H1 (cell line): ENCODE measurements at regions not wholly inside any gene's neighbourhood (a gene's known extent, or its start where the extent isn't known, plus 50 kb on each side); places are given as distances from the start of the nearest gene placed in this dataset.

Experiments used
- CTCF ChIA-PET: fragments of 300-600 bp; sonication (Branson Sonifier 250); formaldehyde crosslinking; loops from one replicate; lab custom pipeline; 2021; ENCODE audit not compliant: partially characterized antibody; lab: Charles Lee
- POLR2A ChIA-PET: fragments of 300-600 bp; sonication (Branson Sonifier 250); formaldehyde crosslinking; loops from one replicate; lab custom pipeline; 2021; ENCODE audit warnings: inconsistent platforms; ENCODE audit not compliant: partially characterized antibody; lab: Charles Lee
- DNase-seq, 2 experiments: peaks; one replicate each; pipeline versions ENCODE4 v3.0.0 to v3.0.0-alpha.2; 2010 to 2022; ENCODE audit warnings: low spot score in 2 of 2, low read depth in 1 of 2, mixed read lengths in 1 of 2
- FAIRE-seq: peaks from 2 replicates; lab custom pipeline; 2011; peaks lifted over from hg19 to GRCh38; lab: Jason Lieb, UNC
- H2AFZ ChIP-seq: 2 replicates; pipeline ENCODE4 v1.8.1; 2012; ENCODE audit warnings: low read length, inconsistent platforms
- H2AK5ac ChIP-seq: 2 replicates; pipeline ENCODE4 v1.6.1; 2013; ENCODE audit warnings: low read depth, low read length
- H2BK120ac ChIP-seq: replicated peaks from 2 replicates; pipeline ENCODE3; 2013; ENCODE audit warnings: low read depth, low read length, inconsistent platforms
- H2BK12ac ChIP-seq: 2 replicates; pipeline ENCODE4 v1.6.1; 2013; ENCODE audit warnings: low read depth, low read length
- H2BK15ac ChIP-seq: 2 replicates; pipeline ENCODE4 v1.6.1; 2013; ENCODE audit warnings: low read length
- H2BK20ac ChIP-seq: 2 replicates; pipeline ENCODE4 v1.6.1; 2013; ENCODE audit warnings: low read length
- H2BK5ac ChIP-seq: 2 replicates; pipeline ENCODE4 v1.6.1; 2013; ENCODE audit warnings: low read depth, low read length
- H3K14ac ChIP-seq: 2 replicates; pipeline ENCODE4 v1.6.1; 2013; ENCODE audit warnings: inconsistent platforms; ENCODE audit not compliant: insufficient read length
- H3K18ac ChIP-seq: 2 replicates; pipeline ENCODE4 v1.6.1; 2013; ENCODE audit warnings: low read length; ENCODE audit errors: extremely low read depth
- H3K23ac ChIP-seq: 2 replicates; pipeline ENCODE4 v1.6.1; 2013; ENCODE audit warnings: inconsistent platforms; ENCODE audit not compliant: insufficient read length
- H3K23me2 ChIP-seq: 2 replicates; pipeline ENCODE4 v1.6.1; 2013; ENCODE audit warnings: low read depth, low read length
- H3K27ac ChIP-seq: 2 replicates; pipeline ENCODE4 v1.6.1; 2011; ENCODE audit warnings: low read depth, low read length, inconsistent platforms
- H3K27me3 ChIP-seq, 4 experiments: replicated peaks in 1 of 4; 1 replicate in 1 of 4; 2 replicates in 3 of 4; pipeline versions ENCODE4 v1.6.1 to v1.8.1; 2011 to 2013; ENCODE audit warnings: low read length in 3 of 4, mild to moderate bottlenecking in 3 of 4, inconsistent platforms in 2 of 4, mixed read lengths in 2 of 4, moderate library complexity in 1 of 4; ENCODE audit not compliant: control insufficient read depth in 3 of 4, insufficient read depth in 3 of 4; ENCODE audit errors: extremely low read depth in 1 of 4
- H3K36me3 ChIP-seq, 4 experiments: 2 replicates each; pipeline versions ENCODE4 v1.6.1 to v1.8.1; 2011 to 2013; ENCODE audit warnings: mild to moderate bottlenecking in 4 of 4, low read length in 3 of 4, moderate library complexity in 2 of 4, control low read depth in 1 of 4, inconsistent platforms in 1 of 4; ENCODE audit not compliant: insufficient read depth in 4 of 4, control insufficient read depth in 2 of 4
- H3K4ac ChIP-seq: replicated peaks from 2 replicates; pipeline ENCODE3; 2013; ENCODE audit warnings: low read length, low read depth, mixed read lengths, inconsistent platforms; ENCODE audit not compliant: insufficient read length
- H3K4me1 ChIP-seq, 4 experiments: replicated peaks in 1 of 4; 1 replicate in 1 of 4; 2 replicates in 3 of 4; pipeline versions ENCODE4 v1.6.1 to v1.8.1; 2011 to 2013; ENCODE audit warnings: low read length in 3 of 4, inconsistent platforms in 2 of 4, mixed read lengths in 1 of 4; ENCODE audit not compliant: insufficient read depth in 4 of 4, control insufficient read depth in 3 of 4
- H3K4me2 ChIP-seq, 2 experiments: 2 replicates each; pipeline versions ENCODE4 v1.6.1 to v1.8.1; 2011 to 2013; ENCODE audit warnings: low read depth in 2 of 2, low read length in 2 of 2, control low read depth in 1 of 2, inconsistent platforms in 1 of 2, mild to moderate bottlenecking in 1 of 2; ENCODE audit not compliant: insufficient read depth in 1 of 2
- H3K4me3 ChIP-seq, 4 experiments: fragments of 200-600, 300-600 bp in 1 of 4; sonication (generic), shearing (Covaris generic), sonication (Bioruptor Twin) in 1 of 4; 2 replicates each; pipeline versions ENCODE4 v1.5.1 to v1.8.1; 2011 to 2016; ENCODE audit warnings: low read length in 4 of 4, low read depth in 3 of 4, control low read depth in 2 of 4, inconsistent platforms in 2 of 4, mild to moderate bottlenecking in 2 of 4, mixed read lengths in 1 of 4, moderate library complexity in 1 of 4; ENCODE audit not compliant: insufficient read depth in 2 of 4; ENCODE audit errors: extremely low read depth in 1 of 4
- H3K56ac ChIP-seq: replicated peaks from 2 replicates; pipeline ENCODE3; 2013; ENCODE audit warnings: low read depth, mild to moderate bottlenecking, mixed read lengths, low read length, inconsistent platforms; ENCODE audit not compliant: insufficient read length
- H3K79me1 ChIP-seq: 2 replicates; pipeline ENCODE4 v1.6.1; 2013; ENCODE audit warnings: low read depth, low read length, control low read depth
- H3K79me2 ChIP-seq, 2 experiments: 2 replicates each; pipeline versions ENCODE4 v1.6.1 to v1.8.1; 2012 to 2013; ENCODE audit warnings: low read length in 2 of 2, mild to moderate bottlenecking in 2 of 2, inconsistent platforms in 1 of 2; ENCODE audit not compliant: insufficient read depth in 2 of 2, control insufficient read depth in 1 of 2
- H3K9ac ChIP-seq, 4 experiments: replicated peaks in 1 of 4; 1 replicate in 1 of 4; 2 replicates in 3 of 4; pipeline versions ENCODE4 v1.6.1 to v1.8.1; 2011 to 2013; ENCODE audit warnings: low read depth in 3 of 4, low read length in 3 of 4, control low read depth in 2 of 4, mild to moderate bottlenecking in 2 of 4, moderate library complexity in 2 of 4, inconsistent platforms in 1 of 4; ENCODE audit errors: extremely low read depth in 1 of 4
- H3K9me3 ChIP-seq, 2 experiments: 2 replicates each; pipeline versions ENCODE4 v1.6.1 to v1.8.1; 2012 to 2013; ENCODE audit warnings: mild to moderate bottlenecking in 2 of 2, moderate library complexity in 2 of 2, control low read depth in 1 of 2, inconsistent platforms in 1 of 2, low read depth in 1 of 2, low read length in 1 of 2, mixed read lengths in 1 of 2; ENCODE audit not compliant: insufficient read depth in 2 of 2
- H4K20me1 ChIP-seq, 2 experiments: replicated peaks in 1 of 2; 2 replicates each; pipeline versions ENCODE3 to v1.8.1; 2011 to 2013; ENCODE audit warnings: inconsistent platforms in 2 of 2, low read length in 2 of 2, mild to moderate bottlenecking in 1 of 2; ENCODE audit not compliant: insufficient read depth in 2 of 2, control insufficient read depth in 1 of 2
- H4K5ac ChIP-seq: 2 replicates; pipeline ENCODE4 v1.6.1; 2013; ENCODE audit warnings: low read length, low read depth, mixed read lengths, inconsistent platforms; ENCODE audit not compliant: insufficient read length
- H4K8ac ChIP-seq: 2 replicates; pipeline ENCODE4 v1.8.0; 2013; ENCODE audit warnings: mild to moderate bottlenecking, moderate library complexity, low read length, inconsistent platforms; ENCODE audit not compliant: insufficient read depth; ENCODE audit errors: extremely low read depth
- H4K91ac ChIP-seq: replicated peaks from 2 replicates; pipeline ENCODE3; 2013; ENCODE audit warnings: low read length, mixed read lengths, inconsistent platforms; ENCODE audit not compliant: insufficient read length
- BCL11A ChIP-seq, 2 experiments: IDR thresholded peaks; one replicate each; pipeline ENCODE4 v1.6.1; 2011; ENCODE audit warnings: low read depth in 2 of 2, low read length in 2 of 2, mild to moderate bottlenecking in 2 of 2
- BRCA1 ChIP-seq: IDR thresholded peaks from 2 replicates; pipeline ENCODE4 v1.6.1; 2012; ENCODE audit warnings: low read depth, low read length, improper control_type of control experiment
- CHD1 ChIP-seq: IDR thresholded peaks from 2 replicates; pipeline ENCODE4 v1.6.1; 2012; ENCODE audit warnings: low read depth, low read length, improper control_type of control experiment
- EZH2 ChIP-seq: fragments of 200-600 bp; sonication (generic); IDR thresholded peaks from 2 replicates; pipeline ENCODE4 v1.7.1; 2012; ENCODE audit warnings: low read depth, mild to moderate bottlenecking, moderate library complexity, low read length, inconsistent platforms; ENCODE audit not compliant: severe bottlenecking
- HDAC2 ChIP-seq, 2 experiments: fragments of 300-600 bp in 1 of 2; sonication (generic) in 1 of 2; IDR thresholded peaks; 2 replicates each; pipeline ENCODE4 v1.6.1; 2011 to 2012; ENCODE audit warnings: low read depth in 2 of 2, low read length in 2 of 2, mild to moderate bottlenecking in 2 of 2, moderate library complexity in 2 of 2, borderline replicate concordance in 1 of 2, inconsistent platforms in 1 of 2
- JUND ChIP-seq: IDR thresholded peaks from 2 replicates; pipeline ENCODE4 v1.6.1; 2011; ENCODE audit warnings: mild to moderate bottlenecking, improper control_type of control experiment, low read length
- RAD21 ChIP-seq, 2 experiments: IDR thresholded peaks in 1 of 2; conservative IDR thresholded peaks in 1 of 2; 2 replicates each; pipeline ENCODE4 v1.6.1; 2011; ENCODE audit warnings: low read depth in 2 of 2, low read length in 2 of 2, improper control_type of control experiment in 1 of 2, inconsistent platforms in 1 of 2, mild to moderate bottlenecking in 1 of 2, moderate library complexity in 1 of 2
- TCF12 ChIP-seq: IDR thresholded peaks from 2 replicates; pipeline ENCODE4 v1.6.1; 2011; ENCODE audit warnings: low read depth, mild to moderate bottlenecking, low read length
- YY1 ChIP-seq: IDR thresholded peaks from 2 replicates; pipeline ENCODE4 v1.6.1; 2011; ENCODE audit warnings: low read depth, mild to moderate bottlenecking, low read length
- WGBS, 2 experiments: shearing (Covaris generic) in 1 of 2; methylation state at CpG; one replicate each; pipeline versions ENCODE4 v1.1.6 to v1.1.7; 2013 to 2015; ENCODE audit warnings: low lambda C conversion rate in 2 of 2, mixed read lengths in 2 of 2, inconsistent platforms in 1 of 2, low coverage in 1 of 2, missing lambda C conversion rate in 1 of 2; ENCODE audit not compliant: insufficient replicate concordance in 2 of 2, insufficient coverage in 1 of 2, insufficient read length in 1 of 2; ENCODE audit errors: extremely low coverage in 1 of 2, missing lambda C conversion rate in 1 of 2; 5-methylcytosine and 5-hydroxymethylcytosine counted together
- TF ChIP-seq, protein P1 (sequence below): IDR thresholded peaks from 2 replicates; pipeline ENCODE4 v1.6.1; 2011; ENCODE audit warnings: low read depth, mild to moderate bottlenecking, low read length; ENCODE audit not compliant: insufficient read depth

DNA sequence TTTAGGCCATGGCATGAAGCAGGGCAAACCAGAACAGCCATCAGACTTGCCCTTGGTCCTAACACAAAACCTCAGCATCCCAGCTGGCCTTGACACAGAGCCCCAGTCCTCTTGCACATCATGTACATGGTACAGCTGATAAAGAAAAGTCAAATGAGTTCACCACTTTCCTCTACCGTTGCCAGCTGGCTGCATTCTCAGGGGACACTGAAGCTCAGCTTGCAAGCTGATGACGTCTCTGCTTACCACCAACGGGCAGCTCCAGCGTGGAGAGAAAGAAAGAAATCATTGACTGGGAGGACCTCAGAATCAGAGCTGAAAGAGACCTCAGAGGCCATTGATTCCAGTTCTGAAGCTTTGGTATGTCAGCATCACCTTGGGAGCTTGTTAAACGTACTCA, 80.7 kb upstream of the CES5A start:
- Histone ChIP-seq H2AK5ac (no peak overlapping the region), H2BK15ac (no peak overlapping the region), H2AFZ (no peak overlapping the region), H3K14ac (no peak overlapping the region), H2BK12ac (no peak overlapping the region), H3K18ac (no peak overlapping the region), H3K4me2 (no peak overlapping the region), H3K9me3 (peaks cover 2 to 3% of the 10 kb centered on the region in 2 experiments; a peak in 1 of 4 replicates), H3K4me3 (no peak overlapping the region), H3K79me2 (no peaks in the 10 kb centered on the region), H3K36me3 (no peaks in the 10 kb centered on the region; a peak in 1 of 8 replicates), H4K20me1 (no peaks in the 10 kb centered on the region), H2BK120ac (no peak overlapping the region), H2BK20ac (no peak overlapping the region), H3K79me1 (no peaks in the 10 kb centered on the region), H3K27me3 (no peaks in the 10 kb centered on the region), H3K9ac (no peak overlapping the region), H4K5ac (no peak overlapping the region), H3K4ac (no peak overlapping the region), H3K4me1 (no peaks in the 10 kb centered on the region), H3K23ac (no peak overlapping the region), H3K27ac (no peak overlapping the region), H4K8ac (no peak overlapping the region), H4K91ac (no peak overlapping the region), H3K23me2 (no peaks in the 10 kb centered on the region), H3K56ac (no peak overlapping the region), H2BK5ac (no peak overlapping the region)
- FAIRE-seq (no peak), DNase-seq (no peak)
- POLR2A ChIA-PET, result interaction anchor here (1.4 kb wide), 1 partner anchor 11 kb away, joined by 5 read pairs; no protein-coding TSS in a partner anchor
- CTCF ChIA-PET, result interaction anchor here (1.3 to 7.2 kb wide), 2 partner anchors 11 to 42 kb away, joined by 3 to 47 read pairs; no protein-coding TSS in a partner anchor
- TF ChIP-seq YY1, result no peak
- TF ChIP-seq JUND, result no peak
- TF ChIP-seq, protein P1, sequence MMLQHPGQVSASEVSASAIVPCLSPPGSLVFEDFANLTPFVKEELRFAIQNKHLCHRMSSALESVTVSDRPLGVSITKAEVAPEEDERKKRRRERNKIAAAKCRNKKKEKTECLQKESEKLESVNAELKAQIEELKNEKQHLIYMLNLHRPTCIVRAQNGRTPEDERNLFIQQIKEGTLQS, result no peak
- no peak for TF ChIP-seq TCF12
- TF ChIP-seq EZH2, result no peak
- no peak for TF ChIP-seq BCL11A (IDR thresholded peaks at IDR 0.05; ENCODE audit: low read depth in 2 of 2, low read length in 2 of 2)
- TF ChIP-seq BRCA1, result no peak
- TF ChIP-seq RAD21 (IDR thresholded peaks at IDR 0.05 in 1 of 2, conservative IDR thresholded peaks at IDR 0.05 in 1 of 2; ENCODE audit: low read depth in 2 of 2, low read length in 2 of 2), result no peak
- no peak for TF ChIP-seq CHD1
- no peak for TF ChIP-seq HDAC2 (IDR thresholded peaks at IDR 0.05; ENCODE audit: borderline replicate concordance in 1 of 2, low read depth in 2 of 2, low read length in 2 of 2)
- WGBS, 2 experiments, result 84% methylated on average over 5 of the region's 5 CpGs; no CpG with 5 or more reads in 1 of the 2 experiments
